OCI-LY7 (cell line): ENCODE measurements at regions not wholly inside any gene's neighbourhood (a gene's known extent, or its start where the extent isn't known, plus 50 kb on each side); places are given as distances from the start of the nearest gene placed in this dataset.

Source experiments
- BruUV-seq: library from RNA; stranded (reverse); fragments of 400-500 nt; replicated peaks from 2 replicates; lab custom pipeline; 2021; lab: Mats Ljungman, UMichigan
- CTCF ChIA-PET: fragments of 300-600 bp; sonication (Branson Sonifier 250); formaldehyde crosslinking; loops from one replicate; lab custom pipeline; 2022; ENCODE audit warnings: antibody characterized with exemption; ENCODE audit not compliant: unreplicated experiment; lab: Charles Lee
- POLR2A ChIA-PET: fragments of 300-600 bp; sonication (Branson Sonifier 250); formaldehyde crosslinking; loops from one replicate; lab custom pipeline; 2022; ENCODE audit warnings: antibody characterized with exemption; lab: Charles Lee
- DNase-seq: peaks from one replicate; pipeline ENCODE4 v3.0.0-alpha.2; 2015; ENCODE audit warnings: low spot score
- H2AFZ ChIP-seq: fragments of 200-600 bp; sonication (generic), shearing (Covaris generic); 2 replicates; pipeline ENCODE4 v1.6.1; 2014; ENCODE audit warnings: mild to moderate bottlenecking, antibody characterized with exemption, low read length, moderate library complexity
- H3K27ac ChIP-seq: fragments of 200-600 bp; sonication (generic); 2 replicates; pipeline ENCODE4 v1.5.1; 2014; ENCODE audit warnings: mixed run types, low read depth, mild to moderate bottlenecking, moderate library complexity, low read length, inconsistent platforms; ENCODE audit not compliant: poor library complexity, severe bottlenecking
- H3K36me3 ChIP-seq: fragments of 200-600 bp; sonication (generic); 2 replicates; pipeline ENCODE4 v1.6.1; 2014; ENCODE audit warnings: mild to moderate bottlenecking, antibody characterized with exemption, low read length, moderate library complexity, mixed read lengths; ENCODE audit not compliant: insufficient read depth
- H3K4me1 ChIP-seq: fragments of 200-600 bp; sonication (generic); 2 replicates; pipeline ENCODE4 v1.5.1; 2014; ENCODE audit warnings: mild to moderate bottlenecking, low read length; ENCODE audit not compliant: insufficient read depth, poor library complexity, severe bottlenecking
- H3K4me2 ChIP-seq: fragments of 200-600 bp; sonication (generic); 2 replicates; pipeline ENCODE4 v1.6.1; 2014; ENCODE audit warnings: mild to moderate bottlenecking, low read length
- H3K4me3 ChIP-seq: fragments of 200-600 bp; sonication (generic); 2 replicates; pipeline ENCODE4 v1.5.1; 2014; ENCODE audit warnings: mild to moderate bottlenecking, low read depth, low read length; ENCODE audit not compliant: poor library complexity, severe bottlenecking
- H3K79me2 ChIP-seq: fragments of 200-600 bp; sonication (generic); 2 replicates; pipeline ENCODE4 v1.6.1; 2016; ENCODE audit warnings: low read depth, mild to moderate bottlenecking, low read length, moderate library complexity, mixed read lengths; ENCODE audit not compliant: insufficient read depth
- H3K9me2 ChIP-seq: fragments of 200-600 bp; sonication (generic); 2 replicates; pipeline ENCODE4 v1.6.1; 2016; ENCODE audit warnings: mild to moderate bottlenecking, low read length, mixed read lengths; ENCODE audit not compliant: insufficient read depth
- H3K9me3 ChIP-seq: fragments of 200-600 bp; sonication (generic); 2 replicates; pipeline ENCODE4 v1.6.1; 2014; ENCODE audit warnings: mild to moderate bottlenecking, mixed run types, low read length, mixed read lengths
- H4K20me1 ChIP-seq: fragments of 200-600 bp; sonication (generic); 2 replicates; pipeline ENCODE4 v1.6.1; 2014; ENCODE audit warnings: mild to moderate bottlenecking, antibody characterized with exemption, low read length, moderate library complexity, mixed read lengths; ENCODE audit not compliant: insufficient read depth
- CTCF ChIP-seq: fragments of 200-600 bp; sonication (generic); conservative IDR thresholded peaks from 2 replicates; pipeline ENCODE4 v1.5.1; 2014; ENCODE audit warnings: mild to moderate bottlenecking, antibody characterized with exemption, low read length, moderate library complexity, mixed read lengths
- EZH2phosphoT487 ChIP-seq: fragments of 200-600 bp; sonication (generic); IDR thresholded peaks from 2 replicates; pipeline ENCODE4 v1.6.1; 2018; ENCODE audit warnings: low read depth, borderline replicate concordance, mild to moderate bottlenecking, mixed run types, antibody characterized with exemption, low read length, moderate library complexity, mixed read lengths
- intact Hi-C: fragments of 100-400 bp; cut with micrococcal nuclease; formaldehyde crosslinking; loops from one replicate; pipeline ENCODE4 v1.10.0; 2022; ENCODE audit not compliant: unreplicated experiment

- ChIA-PET CTCF (no interaction called here), POLR2A (no interaction called here)
- no peaks in the 10 kb centered on the region for H3K9me2 ChIP-seq
- H3K4me2 ChIP-seq = no peak overlapping the region; the same call in 1 of the 2 replicates
- no peaks in the 10 kb centered on the region for H4K20me1 ChIP-seq
- H3K79me2 ChIP-seq = no peaks in the 10 kb centered on the region
- no peak for DNase-seq
- no TSS peak for BruUV-seq
- no peak for TF ChIP-seq CTCF
- no peak for TF ChIP-seq EZH2phosphoT487
- H3K9me3 ChIP-seq = peaks cover 22% of the 10 kb centered on the region; the same call in 1 of the 2 replicates
- H3K36me3 ChIP-seq = no peaks in the 10 kb centered on the region
- no peaks in the 10 kb centered on the region for H3K4me1 ChIP-seq
- no peak overlapping the region for H2AFZ ChIP-seq
- H3K4me3 ChIP-seq = no peak overlapping the region
- intact Hi-C loops = no loop called here
- no peak overlapping the region for H3K27ac ChIP-seq
Observed at GRCh38 chr21:23886828-23887724, 1720.2 kb downstream of the MRPL39 start.

- BruUV-seq = no TSS peak
- no peak for DNase-seq
- intact Hi-C loops = no loop called here
- no peak overlapping the region for H2AFZ ChIP-seq
- TF ChIP-seq CTCF (no peak), EZH2phosphoT487 (no peak)
- no peak overlapping the region for H3K27ac ChIP-seq
- no peak overlapping the region for H3K4me3 ChIP-seq
- no peaks in the 10 kb centered on the region for H3K79me2 ChIP-seq
- no peaks in the 10 kb centered on the region for H3K9me2 ChIP-seq
- no peak overlapping the region for H3K4me2 ChIP-seq
- ChIA-PET POLR2A (no interaction called here), CTCF (no interaction called here)
- H4K20me1 ChIP-seq = no peaks in the 10 kb centered on the region
- 0 out of 2 replicates have a peak, but pooled peaks cover 9% of the 10 kb centered on the region for H3K9me3 ChIP-seq
- H3K36me3 ChIP-seq = no peaks in the 10 kb centered on the region
- no peaks in the 10 kb centered on the region for H3K4me1 ChIP-seq
Observed at GRCh38 chr21:23881783-23882182, 1725.5 kb downstream of the MRPL39 start.

- H3K4me1 ChIP-seq = no peaks in the 10 kb centered on the region
- H3K9me2 ChIP-seq = no peaks in the 10 kb centered on the region
- BruUV-seq = no TSS peak
- DNase-seq = no peak
- no peaks in the 10 kb centered on the region for H3K36me3 ChIP-seq
- 0 out of 2 replicates have a peak, but pooled peaks cover 4% of the 10 kb centered on the region for H3K9me3 ChIP-seq
- no peak overlapping the region for H2AFZ ChIP-seq
- no peaks in the 10 kb centered on the region for H3K79me2 ChIP-seq
- H3K4me3 ChIP-seq = no peak overlapping the region
- ChIA-PET CTCF (no interaction called here), POLR2A (interaction anchor here (1.3 kb wide), 1 partner anchor 19 kb away, joined by 3 read pairs; no protein-coding TSS in a partner anchor)
- no peak overlapping the region for H3K4me2 ChIP-seq
- no peak overlapping the region for H3K27ac ChIP-seq
- H4K20me1 ChIP-seq = no peaks in the 10 kb centered on the region
- no peak for TF ChIP-seq EZH2phosphoT487
- no peak for TF ChIP-seq CTCF
- intact Hi-C loops = no loop called here
Observed at GRCh38 chr21:23876925-23877558, 1730.2 kb downstream of the MRPL39 start.
